ENCODE measurements at regions not wholly inside any gene's neighbourhood (a gene's known extent, or its start where the extent isn't known, plus 50 kb on each side); places are given as distances from the start of the nearest gene placed in this dataset.

- POLR2A ChIA-PET, result no interaction called here
- CTCF ChIA-PET (ENCODE audit: unreplicated experiment), result no interaction called here
- peak overlapping the region; percentile 50 for H3K4me2 ChIP-seq (ENCODE audit: low read length)
- H3K4me1 ChIP-seq (ENCODE audit: insufficient read depth, low read length, poor library complexity, severe bottlenecking), result peaks cover 8% of the 10 kb centered on the region
- peak; percentile 28 for DNase-seq (ENCODE audit: low spot score)
- H3K4me3 ChIP-seq (ENCODE audit: low read depth, low read length, poor library complexity, severe bottlenecking), result no peak overlapping the region
- H3K36me3 ChIP-seq (ENCODE audit: insufficient read depth, low read length), result no peaks in the 10 kb centered on the region
- no peak overlapping the region for H3K27ac ChIP-seq (ENCODE audit: low read depth, low read length, poor library complexity, severe bottlenecking)
- no peaks in the 10 kb centered on the region for H3K79me2 ChIP-seq (ENCODE audit: insufficient read depth, low read depth, low read length)
- intact Hi-C loops (cut with micrococcal nuclease; ENCODE audit: unreplicated experiment), result no loop called here
- TF ChIP-seq CTCF (conservative IDR thresholded peaks at IDR 0.05; ENCODE audit: low read length), result no peak
- TF ChIP-seq EZH2phosphoT487 (IDR thresholded peaks at IDR 0.05; ENCODE audit: borderline replicate concordance, low read depth, low read length), result no peak
- no peaks in the 10 kb centered on the region for H4K20me1 ChIP-seq (ENCODE audit: insufficient read depth, low read length)
- peak overlapping the region; percentile 95 for H2AFZ ChIP-seq (ENCODE audit: low read length)
- BruUV-seq (replicated peaks), result no TSS peak
- no peaks in the 10 kb centered on the region for H3K9me2 ChIP-seq (ENCODE audit: insufficient read depth, low read length)
- H3K9me3 ChIP-seq (ENCODE audit: low read length), result no peaks in the 10 kb centered on the region
Measured at GRCh38 chr6:6931071-6932025, 176.4 kb upstream of the RREB1 start.

GRCh38 chr6:6932341-6932740, 175.4 kb upstream of the RREB1 start:
- Histone ChIP-seq H3K9me2 (ENCODE audit: insufficient read depth, low read length) (no peaks in the 10 kb centered on the region), H3K4me3 (ENCODE audit: low read depth, low read length, poor library complexity, severe bottlenecking) (no peak overlapping the region), H4K20me1 (ENCODE audit: insufficient read depth, low read length) (no peaks in the 10 kb centered on the region), H3K4me2 (ENCODE audit: low read length) (no peak overlapping the region), H2AFZ (ENCODE audit: low read length) (no peak overlapping the region), H3K79me2 (ENCODE audit: insufficient read depth, low read depth, low read length) (no peaks in the 10 kb centered on the region), H3K27ac (ENCODE audit: low read depth, low read length, poor library complexity, severe bottlenecking) (no peak overlapping the region), H3K9me3 (ENCODE audit: low read length) (no peaks in the 10 kb centered on the region), H3K4me1 (ENCODE audit: insufficient read depth, low read length, poor library complexity, severe bottlenecking) (peaks cover 8% of the 10 kb centered on the region), H3K36me3 (ENCODE audit: insufficient read depth, low read length) (no peaks in the 10 kb centered on the region)
- TF ChIP-seq CTCF (conservative IDR thresholded peaks at IDR 0.05; ENCODE audit: low read length) (no peak), EZH2phosphoT487 (IDR thresholded peaks at IDR 0.05; ENCODE audit: borderline replicate concordance, low read depth, low read length) (no peak)
- BruUV-seq (replicated peaks), result no TSS peak
- CTCF ChIA-PET (ENCODE audit: unreplicated experiment), result no interaction called here
- POLR2A ChIA-PET, result no interaction called here
- intact Hi-C loops (cut with micrococcal nuclease; ENCODE audit: unreplicated experiment), result no loop called here
- no peak for DNase-seq (ENCODE audit: low spot score)

DNA sequence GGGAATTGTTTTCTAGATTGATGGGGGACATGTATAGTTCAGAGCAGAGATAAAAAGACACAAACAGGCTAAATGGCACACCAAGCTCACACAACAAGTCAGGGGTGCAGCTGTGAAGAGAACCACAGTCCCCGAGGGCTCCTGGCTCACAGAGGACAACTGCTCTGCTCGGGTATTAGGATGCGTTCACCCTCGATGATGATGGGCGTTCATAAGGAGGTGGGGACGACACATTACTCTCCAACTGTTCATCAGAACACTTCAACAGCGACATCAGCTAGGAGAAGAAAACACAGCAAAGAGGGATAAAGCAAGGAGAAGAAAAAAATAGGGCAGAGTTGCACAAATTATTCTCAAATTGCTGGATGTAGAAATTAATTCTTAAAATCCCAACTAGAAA, 174.8 kb upstream of the RREB1 start:
- Histone ChIP-seq H3K27ac (ENCODE audit: low read depth, low read length, poor library complexity, severe bottlenecking) (no peak overlapping the region), H3K4me3 (ENCODE audit: low read depth, low read length, poor library complexity, severe bottlenecking) (no peak overlapping the region), H3K79me2 (ENCODE audit: insufficient read depth, low read depth, low read length) (no peaks in the 10 kb centered on the region), H3K4me1 (ENCODE audit: insufficient read depth, low read length, poor library complexity, severe bottlenecking) (peaks cover 8% of the 10 kb centered on the region), H3K36me3 (ENCODE audit: insufficient read depth, low read length) (no peaks in the 10 kb centered on the region), H4K20me1 (ENCODE audit: insufficient read depth, low read length) (no peaks in the 10 kb centered on the region), H3K9me2 (ENCODE audit: insufficient read depth, low read length) (no peaks in the 10 kb centered on the region), H3K4me2 (ENCODE audit: low read length) (no peak overlapping the region), H3K9me3 (ENCODE audit: low read length) (no peaks in the 10 kb centered on the region), H2AFZ (ENCODE audit: low read length) (no peak overlapping the region)
- intact Hi-C loops (cut with micrococcal nuclease; ENCODE audit: unreplicated experiment), result no loop called here
- ChIA-PET CTCF (ENCODE audit: unreplicated experiment) (no interaction called here), POLR2A (interaction anchor here (0.6 kb wide), 1 partner anchor 51 kb away, joined by 3 read pairs; no protein-coding TSS in a partner anchor)
- no peak for DNase-seq (ENCODE audit: low spot score)
- TF ChIP-seq CTCF (conservative IDR thresholded peaks at IDR 0.05; ENCODE audit: low read length) (no peak), EZH2phosphoT487 (IDR thresholded peaks at IDR 0.05; ENCODE audit: borderline replicate concordance, low read depth, low read length) (no peak)
- BruUV-seq (replicated peaks), result no TSS peak
